H1 (cell line): ENCODE measurements at regions not wholly inside any gene's neighbourhood (a gene's known extent, or its start where the extent isn't known, plus 50 kb on each side); places are given as distances from the start of the nearest gene placed in this dataset.
"Not testable (repeated sequence)": the region's sequence is repeated elsewhere in the genome, so short reads cannot be mapped to it uniquely, and the experiment has no call there.

Source experiments
- CTCF ChIA-PET: fragments of 300-600 bp; sonication (Branson Sonifier 250); formaldehyde crosslinking; loops from one replicate; lab custom pipeline; 2021; ENCODE audit not compliant: partially characterized antibody; lab: Charles Lee
- POLR2A ChIA-PET: fragments of 300-600 bp; sonication (Branson Sonifier 250); formaldehyde crosslinking; loops from one replicate; lab custom pipeline; 2021; ENCODE audit warnings: inconsistent platforms; ENCODE audit not compliant: partially characterized antibody; lab: Charles Lee
- DNase-seq, 2 experiments: peaks; one replicate each; pipeline versions ENCODE4 v3.0.0 to v3.0.0-alpha.2; 2010 to 2022; ENCODE audit warnings: low spot score in 2 of 2, low read depth in 1 of 2, mixed read lengths in 1 of 2
- FAIRE-seq: peaks from 2 replicates; lab custom pipeline; 2011; peaks lifted over from hg19 to GRCh38; lab: Jason Lieb, UNC
- H2AFZ ChIP-seq: 2 replicates; pipeline ENCODE4 v1.8.1; 2012; ENCODE audit warnings: low read length, inconsistent platforms
- H2AK5ac ChIP-seq: 2 replicates; pipeline ENCODE4 v1.6.1; 2013; ENCODE audit warnings: low read depth, low read length
- H2BK120ac ChIP-seq: replicated peaks from 2 replicates; pipeline ENCODE3; 2013; ENCODE audit warnings: low read depth, low read length, inconsistent platforms
- H2BK12ac ChIP-seq: 2 replicates; pipeline ENCODE4 v1.6.1; 2013; ENCODE audit warnings: low read depth, low read length
- H2BK15ac ChIP-seq: 2 replicates; pipeline ENCODE4 v1.6.1; 2013; ENCODE audit warnings: low read length
- H2BK20ac ChIP-seq: 2 replicates; pipeline ENCODE4 v1.6.1; 2013; ENCODE audit warnings: low read length
- H2BK5ac ChIP-seq: 2 replicates; pipeline ENCODE4 v1.6.1; 2013; ENCODE audit warnings: low read depth, low read length
- H3K14ac ChIP-seq: 2 replicates; pipeline ENCODE4 v1.6.1; 2013; ENCODE audit warnings: inconsistent platforms; ENCODE audit not compliant: insufficient read length
- H3K18ac ChIP-seq: 2 replicates; pipeline ENCODE4 v1.6.1; 2013; ENCODE audit warnings: low read length; ENCODE audit errors: extremely low read depth
- H3K23ac ChIP-seq: 2 replicates; pipeline ENCODE4 v1.6.1; 2013; ENCODE audit warnings: inconsistent platforms; ENCODE audit not compliant: insufficient read length
- H3K23me2 ChIP-seq: 2 replicates; pipeline ENCODE4 v1.6.1; 2013; ENCODE audit warnings: low read depth, low read length
- H3K27ac ChIP-seq: 2 replicates; pipeline ENCODE4 v1.6.1; 2011; ENCODE audit warnings: low read depth, low read length, inconsistent platforms
- H3K27me3 ChIP-seq, 4 experiments: replicated peaks in 1 of 4; 1 replicate in 1 of 4; 2 replicates in 3 of 4; pipeline versions ENCODE4 v1.6.1 to v1.8.1; 2011 to 2013; ENCODE audit warnings: low read length in 3 of 4, mild to moderate bottlenecking in 3 of 4, inconsistent platforms in 2 of 4, mixed read lengths in 2 of 4, moderate library complexity in 1 of 4; ENCODE audit not compliant: control insufficient read depth in 3 of 4, insufficient read depth in 3 of 4; ENCODE audit errors: extremely low read depth in 1 of 4
- H3K36me3 ChIP-seq, 4 experiments: 2 replicates each; pipeline versions ENCODE4 v1.6.1 to v1.8.1; 2011 to 2013; ENCODE audit warnings: mild to moderate bottlenecking in 4 of 4, low read length in 3 of 4, moderate library complexity in 2 of 4, control low read depth in 1 of 4, inconsistent platforms in 1 of 4; ENCODE audit not compliant: insufficient read depth in 4 of 4, control insufficient read depth in 2 of 4
- H3K4ac ChIP-seq: replicated peaks from 2 replicates; pipeline ENCODE3; 2013; ENCODE audit warnings: low read length, low read depth, mixed read lengths, inconsistent platforms; ENCODE audit not compliant: insufficient read length
- H3K4me1 ChIP-seq, 4 experiments: replicated peaks in 1 of 4; 1 replicate in 1 of 4; 2 replicates in 3 of 4; pipeline versions ENCODE4 v1.6.1 to v1.8.1; 2011 to 2013; ENCODE audit warnings: low read length in 3 of 4, inconsistent platforms in 2 of 4, mixed read lengths in 1 of 4; ENCODE audit not compliant: insufficient read depth in 4 of 4, control insufficient read depth in 3 of 4
- H3K4me2 ChIP-seq, 2 experiments: 2 replicates each; pipeline versions ENCODE4 v1.6.1 to v1.8.1; 2011 to 2013; ENCODE audit warnings: low read depth in 2 of 2, low read length in 2 of 2, control low read depth in 1 of 2, inconsistent platforms in 1 of 2, mild to moderate bottlenecking in 1 of 2; ENCODE audit not compliant: insufficient read depth in 1 of 2
- H3K4me3 ChIP-seq, 4 experiments: fragments of 200-600, 300-600 bp in 1 of 4; sonication (generic), shearing (Covaris generic), sonication (Bioruptor Twin) in 1 of 4; 2 replicates each; pipeline versions ENCODE4 v1.5.1 to v1.8.1; 2011 to 2016; ENCODE audit warnings: low read length in 4 of 4, low read depth in 3 of 4, control low read depth in 2 of 4, inconsistent platforms in 2 of 4, mild to moderate bottlenecking in 2 of 4, mixed read lengths in 1 of 4, moderate library complexity in 1 of 4; ENCODE audit not compliant: insufficient read depth in 2 of 4; ENCODE audit errors: extremely low read depth in 1 of 4
- H3K56ac ChIP-seq: replicated peaks from 2 replicates; pipeline ENCODE3; 2013; ENCODE audit warnings: low read depth, mild to moderate bottlenecking, mixed read lengths, low read length, inconsistent platforms; ENCODE audit not compliant: insufficient read length
- H3K79me1 ChIP-seq: 2 replicates; pipeline ENCODE4 v1.6.1; 2013; ENCODE audit warnings: low read depth, low read length, control low read depth
- H3K79me2 ChIP-seq, 2 experiments: 2 replicates each; pipeline versions ENCODE4 v1.6.1 to v1.8.1; 2012 to 2013; ENCODE audit warnings: low read length in 2 of 2, mild to moderate bottlenecking in 2 of 2, inconsistent platforms in 1 of 2; ENCODE audit not compliant: insufficient read depth in 2 of 2, control insufficient read depth in 1 of 2
- H3K9ac ChIP-seq, 4 experiments: replicated peaks in 1 of 4; 1 replicate in 1 of 4; 2 replicates in 3 of 4; pipeline versions ENCODE4 v1.6.1 to v1.8.1; 2011 to 2013; ENCODE audit warnings: low read depth in 3 of 4, low read length in 3 of 4, control low read depth in 2 of 4, mild to moderate bottlenecking in 2 of 4, moderate library complexity in 2 of 4, inconsistent platforms in 1 of 4; ENCODE audit errors: extremely low read depth in 1 of 4
- H3K9me3 ChIP-seq, 2 experiments: 2 replicates each; pipeline versions ENCODE4 v1.6.1 to v1.8.1; 2012 to 2013; ENCODE audit warnings: mild to moderate bottlenecking in 2 of 2, moderate library complexity in 2 of 2, control low read depth in 1 of 2, inconsistent platforms in 1 of 2, low read depth in 1 of 2, low read length in 1 of 2, mixed read lengths in 1 of 2; ENCODE audit not compliant: insufficient read depth in 2 of 2
- H4K20me1 ChIP-seq, 2 experiments: replicated peaks in 1 of 2; 2 replicates each; pipeline versions ENCODE3 to v1.8.1; 2011 to 2013; ENCODE audit warnings: inconsistent platforms in 2 of 2, low read length in 2 of 2, mild to moderate bottlenecking in 1 of 2; ENCODE audit not compliant: insufficient read depth in 2 of 2, control insufficient read depth in 1 of 2
- H4K5ac ChIP-seq: 2 replicates; pipeline ENCODE4 v1.6.1; 2013; ENCODE audit warnings: low read length, low read depth, mixed read lengths, inconsistent platforms; ENCODE audit not compliant: insufficient read length
- H4K8ac ChIP-seq: 2 replicates; pipeline ENCODE4 v1.8.0; 2013; ENCODE audit warnings: mild to moderate bottlenecking, moderate library complexity, low read length, inconsistent platforms; ENCODE audit not compliant: insufficient read depth; ENCODE audit errors: extremely low read depth
- H4K91ac ChIP-seq: replicated peaks from 2 replicates; pipeline ENCODE3; 2013; ENCODE audit warnings: low read length, mixed read lengths, inconsistent platforms; ENCODE audit not compliant: insufficient read length
- WGBS, 2 experiments: shearing (Covaris generic) in 1 of 2; methylation state at CpG; one replicate each; pipeline versions ENCODE4 v1.1.6 to v1.1.7; 2013 to 2015; ENCODE audit warnings: low lambda C conversion rate in 2 of 2, mixed read lengths in 2 of 2, inconsistent platforms in 1 of 2, low coverage in 1 of 2, missing lambda C conversion rate in 1 of 2; ENCODE audit not compliant: insufficient replicate concordance in 2 of 2, insufficient coverage in 1 of 2, insufficient read length in 1 of 2; ENCODE audit errors: extremely low coverage in 1 of 2, missing lambda C conversion rate in 1 of 2; 5-methylcytosine and 5-hydroxymethylcytosine counted together

DNA sequence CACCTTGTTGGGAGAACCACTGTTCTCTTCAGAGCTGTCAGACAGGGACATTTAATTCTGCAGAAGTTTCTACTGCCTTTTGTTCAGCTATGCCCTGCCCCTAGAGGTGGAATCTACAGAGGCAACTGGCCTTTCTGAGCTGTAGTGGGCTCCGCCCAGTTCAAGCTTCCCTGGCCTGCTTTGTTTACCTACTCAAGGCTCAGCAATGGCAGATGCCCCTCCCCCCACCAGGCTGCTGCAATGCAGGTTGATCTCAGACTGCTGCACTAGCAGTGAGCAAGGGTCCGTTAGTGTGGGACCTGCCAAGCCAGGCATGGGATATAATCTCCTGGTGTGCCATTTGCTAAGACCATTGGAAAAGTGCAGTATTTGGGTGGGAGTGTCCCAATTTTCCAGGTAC lies 141.5 kb upstream of the CXCL13 start:
- POLR2A ChIA-PET, H3K18ac ChIP-seq, H3K27me3 ChIP-seq, H2BK15ac ChIP-seq, H3K9ac ChIP-seq, H3K4ac ChIP-seq, FAIRE-seq, H3K36me3 ChIP-seq, H4K8ac ChIP-seq, H3K14ac ChIP-seq, H2BK120ac ChIP-seq, H4K5ac ChIP-seq, H3K79me1 ChIP-seq, H3K56ac ChIP-seq, H2BK5ac ChIP-seq, H3K4me2 ChIP-seq, H2BK12ac ChIP-seq, H2AFZ ChIP-seq, H4K91ac ChIP-seq, H3K4me3 ChIP-seq, H3K4me1 ChIP-seq, H3K23ac ChIP-seq, H2BK20ac ChIP-seq, H2AK5ac ChIP-seq, H3K27ac ChIP-seq, H4K20me1 ChIP-seq, H3K23me2 ChIP-seq, DNase-seq, H3K79me2 ChIP-seq: not testable (repeated sequence)
- CTCF ChIA-PET = interaction anchor here (0.9 to 13.0 kb wide), 15 partner anchors 9 to 155 kb away, joined by 3 to 116 read pairs (median 6); no protein-coding TSS in a partner anchor
- WGBS, 2 experiments = 86% methylated on average over 2 of the region's 2 CpGs; no CpG with 5 or more reads in 1 of the 2 experiments
- peaks cover 18 to 20% of the 10 kb centered on the region in 2 experiments for H3K9me3 ChIP-seq
